Activated CD8-positive, alpha-beta T cell treated with anti-CD3 and anti-CD28 coated beads for 36 hours (primary cell): ENCODE measurements at regions not wholly inside any gene's neighbourhood (a gene's known extent, or its start where the extent isn't known, plus 50 kb on each side); places are given as distances from the start of the nearest gene placed in this dataset.

Experiments used
- ATAC-seq: fragments of 200-7000 bp; cut with Tn5 transposase; one replicate; pipeline ENCODE4 v1.10.0; 2021; ENCODE audit warnings: mild to moderate bottlenecking, moderate library complexity
- CTCF ChIA-PET: fragments of 350-600 bp; sonication (Branson Sonifier 250); formaldehyde crosslinking; loops from one replicate; lab custom pipeline; 2021; ENCODE audit warnings: antibody characterized with exemption; lab: Charles Lee
- POLR2A ChIA-PET: fragments of 350-600 bp; sonication (Branson Sonifier 250); formaldehyde crosslinking; loops from one replicate; lab custom pipeline; 2021; ENCODE audit warnings: antibody characterized with exemption; lab: Charles Lee
- DNase-seq: peaks from one replicate; pipeline ENCODE4 v3.0.0-alpha.2; 2020
- H3K27ac Mint-ChIP-seq: one replicate; pipeline ENCODE4 v1.8.0; 2021; ENCODE audit warnings: mild to moderate bottlenecking, mixed read lengths
- H3K27me3 Mint-ChIP-seq: one replicate; pipeline ENCODE4 v1.8.0; 2021; ENCODE audit warnings: mixed read lengths
- H3K36me3 Mint-ChIP-seq: one replicate; pipeline ENCODE4 v1.8.0; 2021; ENCODE audit warnings: low read depth, mixed read lengths
- H3K4me1 Mint-ChIP-seq: one replicate; pipeline ENCODE4 v1.8.0; 2021; ENCODE audit warnings: low read depth, mixed read lengths
- H3K4me3 Mint-ChIP-seq: one replicate; pipeline ENCODE4 v1.8.0; 2021; ENCODE audit warnings: mild to moderate bottlenecking, moderate library complexity, mixed read lengths
- H3K9me3 Mint-ChIP-seq: one replicate; pipeline ENCODE4 v1.8.0; 2021; ENCODE audit warnings: mixed read lengths
- CTCF ChIP-seq: fragments of 200-600 bp; IDR thresholded peaks from one replicate; pipeline ENCODE4 v1.8.0; 2022; ENCODE audit warnings: antibody characterized with exemption, mild to moderate bottlenecking
- intact Hi-C: fragments of 100-400 bp; cut with micrococcal nuclease; formaldehyde crosslinking; loops from one replicate; pipeline ENCODE4 v1.10.0; 2022

- no peak for TF ChIP-seq CTCF
- POLR2A ChIA-PET: no interaction called here
- H3K4me3 Mint-ChIP-seq: no peak overlapping the region
- H3K27ac Mint-ChIP-seq: no peak overlapping the region
- no peak for DNase-seq
- ATAC-seq: no peak
- no peaks in the 10 kb centered on the region for H3K36me3 Mint-ChIP-seq
- intact Hi-C loops: no loop called here
- no peaks in the 10 kb centered on the region for H3K4me1 Mint-ChIP-seq
- CTCF ChIA-PET: interaction anchor here (3.6 kb wide), 1 partner anchor 8 kb away, joined by 25 read pairs; no protein-coding TSS in a partner anchor
- no peaks in the 10 kb centered on the region for H3K27me3 Mint-ChIP-seq
- H3K9me3 Mint-ChIP-seq: no peaks in the 10 kb centered on the region
Measured at GRCh38 chr11:64456509-64457320, 97.8 kb downstream of the RPS6KA4 start.

GRCh38 chr11:64457416-64458010, 98.2 kb upstream of the SLC22A11 start:
- H3K27ac Mint-ChIP-seq: no peak overlapping the region
- H3K27me3 Mint-ChIP-seq: no peaks in the 10 kb centered on the region
- ChIA-PET CTCF (interaction anchor here (0.6 to 3.6 kb wide), 2 partner anchors 8 to 37 kb away, joined by 3 to 25 read pairs; no protein-coding TSS in a partner anchor), POLR2A (interaction anchor here (0.6 kb wide), 1 partner anchor 52 kb away, joined by 3 read pairs; no protein-coding TSS in a partner anchor)
- ATAC-seq (no peak), DNase-seq (no peak)
- H3K36me3 Mint-ChIP-seq: no peaks in the 10 kb centered on the region
- TF ChIP-seq CTCF: no peak
- intact Hi-C loops: no loop called here
- H3K4me3 Mint-ChIP-seq: no peak overlapping the region
- no peaks in the 10 kb centered on the region for H3K4me1 Mint-ChIP-seq
- H3K9me3 Mint-ChIP-seq: no peaks in the 10 kb centered on the region

GRCh38 chr11:64458997-64459396, 96.7 kb upstream of the SLC22A11 start:
- intact Hi-C loops: no loop called here
- no peak overlapping the region for H3K27ac Mint-ChIP-seq

GRCh38 chr11:64459609-64460008, 96.1 kb upstream of the SLC22A11 start:
- Mint-ChIP-seq H3K27ac (no peak overlapping the region), H3K4me1 (no peaks in the 10 kb centered on the region), H3K27me3 (no peaks in the 10 kb centered on the region), H3K9me3 (no peaks in the 10 kb centered on the region), H3K36me3 (no peaks in the 10 kb centered on the region), H3K4me3 (no peak overlapping the region)
- DNase-seq: no peak
- no peak for TF ChIP-seq CTCF
- POLR2A ChIA-PET: no interaction called here
- no peak for ATAC-seq
- CTCF ChIA-PET: interaction anchor here (3.6 kb wide), 1 partner anchor 10 kb away, joined by 25 read pairs; no protein-coding TSS in a partner anchor
- intact Hi-C loops: no loop called here

More at GRCh38 chr11:64458997-64459396, 96.7 kb upstream of the SLC22A11 start:
- Mint-ChIP-seq H3K36me3 (no peaks in the 10 kb centered on the region), H3K27me3 (no peaks in the 10 kb centered on the region), H3K4me1 (no peaks in the 10 kb centered on the region), H3K4me3 (no peak overlapping the region), H3K9me3 (no peaks in the 10 kb centered on the region)
- ATAC-seq: no peak
- ChIA-PET POLR2A (interaction anchor here (1.5 kb wide), 1 partner anchor 10 kb away, joined by 4 read pairs; no protein-coding TSS in a partner anchor), CTCF (interaction anchor here (3.6 kb wide), 1 partner anchor 10 kb away, joined by 25 read pairs; no protein-coding TSS in a partner anchor)
- no peak for DNase-seq
- no peak for TF ChIP-seq CTCF

- H3K27me3 Mint-ChIP-seq: no peaks in the 10 kb centered on the region
- ChIA-PET POLR2A (no interaction called here), CTCF (interaction anchor here (3.8 kb wide), 1 partner anchor 12 kb away, joined by 23 read pairs; no protein-coding TSS in a partner anchor)
- intact Hi-C loops: no loop called here
- H3K9me3 Mint-ChIP-seq: no peaks in the 10 kb centered on the region
- DNase-seq (no peak), ATAC-seq (no peak)
- no peaks in the 10 kb centered on the region for H3K36me3 Mint-ChIP-seq
- no peaks in the 10 kb centered on the region for H3K4me1 Mint-ChIP-seq
- H3K4me3 Mint-ChIP-seq: no peak overlapping the region
- H3K27ac Mint-ChIP-seq: no peak overlapping the region
- no peak for TF ChIP-seq CTCF
Measured at GRCh38 chr11:64461081-64461480, 94.7 kb upstream of the SLC22A11 start.
